ENCODE measurements at regions not wholly inside any gene's neighbourhood (a gene's known extent, or its start where the extent isn't known, plus 50 kb on each side); places are given as distances from the start of the nearest gene placed in this dataset.

DNA sequence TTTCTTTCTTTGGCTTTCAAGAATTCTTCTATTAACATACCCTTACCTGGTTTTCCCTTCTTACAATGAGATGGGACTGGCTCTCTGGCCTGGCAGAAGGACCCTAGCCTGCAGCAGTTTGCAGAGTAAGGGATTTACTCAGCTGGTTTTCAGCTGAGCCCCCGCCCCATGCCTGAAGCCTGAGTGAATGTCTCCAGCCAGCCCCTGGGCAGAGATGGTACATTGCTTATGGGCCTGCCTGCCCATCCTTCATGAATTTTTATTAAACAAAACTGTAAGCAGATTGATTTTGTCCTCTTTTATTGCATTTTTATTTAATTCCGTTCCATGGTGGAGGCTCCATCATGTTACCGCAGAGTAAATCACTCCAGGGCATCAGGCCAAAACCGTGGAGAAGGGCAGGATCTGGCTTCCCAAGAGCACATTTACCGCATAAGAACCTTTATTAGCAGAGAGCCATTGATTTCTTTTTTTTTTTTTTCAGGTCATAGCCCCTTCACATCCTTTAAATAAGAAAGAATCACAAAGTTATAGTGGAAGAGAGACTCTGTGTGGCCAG lies 316.2 kb downstream of the DHX35 start:
- no peak overlapping the region for H3K27ac ChIP-seq

GRCh38 chr20:39277185-39277584 lies 315.0 kb downstream of the DHX35 start:
- WGBS (ENCODE audit: low lambda C conversion rate, missing lambda C conversion rate): 80% methylated on average over 7 of the region's 7 CpGs
- H3K9me2 ChIP-seq (replicated peaks; ENCODE audit: insufficient read depth): no peaks in the 10 kb centered on the region
- TF ChIP-seq EZH2 (IDR thresholded peaks at IDR 0.05; ENCODE audit: borderline replicate concordance) (no peak), CTCF (IDR thresholded peaks at IDR 0.05; ENCODE audit: poor library complexity) (no peak), EZH2phosphoT487 (IDR thresholded peaks at IDR 0.05; ENCODE audit: low read depth, severe bottlenecking, unreplicated experiment) (no peak)
- H3K36me3 ChIP-seq (replicated peaks; ENCODE audit: insufficient read depth, low read depth): no peaks in the 10 kb centered on the region
- H2AFZ ChIP-seq: no peak overlapping the region
- H3K27ac ChIP-seq: no peak overlapping the region
- H4K20me1 ChIP-seq (ENCODE audit: insufficient read depth, poor library complexity, severe bottlenecking): no peaks in the 10 kb centered on the region
- no peaks in the 10 kb centered on the region for H3K79me2 ChIP-seq
- no peak for DNase-seq (ENCODE audit: low spot score)
- no peaks in the 10 kb centered on the region for H3K9me3 ChIP-seq (ENCODE audit: low read depth)
- H3K4me2 ChIP-seq: no peak overlapping the region
- H3K4me1 ChIP-seq (ENCODE audit: insufficient read depth): peaks cover 3% of the 10 kb centered on the region
- H3K4me3 ChIP-seq: no peak overlapping the region
- no peaks in the 10 kb centered on the region for H3K27me3 ChIP-seq

More for the DNA sequence above, 316.2 kb downstream of the DHX35 start:
- DNase-seq (ENCODE audit: low spot score): no peak
- TF ChIP-seq CTCF (IDR thresholded peaks at IDR 0.05; ENCODE audit: poor library complexity): no peak
- no peak for TF ChIP-seq EZH2phosphoT487 (IDR thresholded peaks at IDR 0.05; ENCODE audit: low read depth, severe bottlenecking, unreplicated experiment)
- no peak for TF ChIP-seq EZH2 (IDR thresholded peaks at IDR 0.05; ENCODE audit: borderline replicate concordance)
- Histone ChIP-seq H3K9me2 (replicated peaks; ENCODE audit: insufficient read depth) (no peaks in the 10 kb centered on the region), H2AFZ (no peak overlapping the region), H3K4me2 (no peak overlapping the region), H3K9me3 (ENCODE audit: low read depth) (no peaks in the 10 kb centered on the region), H3K79me2 (no peaks in the 10 kb centered on the region), H3K36me3 (replicated peaks; ENCODE audit: insufficient read depth, low read depth) (no peaks in the 10 kb centered on the region), H3K4me1 (ENCODE audit: insufficient read depth) (no peaks in the 10 kb centered on the region), H4K20me1 (ENCODE audit: insufficient read depth, poor library complexity, severe bottlenecking) (no peaks in the 10 kb centered on the region), H3K27me3 (no peaks in the 10 kb centered on the region), H3K4me3 (no peak overlapping the region)
- WGBS (ENCODE audit: low lambda C conversion rate, missing lambda C conversion rate): 81% methylated on average over 5 of the region's 5 CpGs

- no peaks in the 10 kb centered on the region for H3K9me3 ChIP-seq (ENCODE audit: low read depth)
- H3K27me3 ChIP-seq: no peaks in the 10 kb centered on the region
- peak; percentile 47 for DNase-seq (ENCODE audit: low spot score)
- H3K27ac ChIP-seq: peak overlapping the region; percentile 56
- no peak overlapping the region for H3K4me3 ChIP-seq
- no peaks in the 10 kb centered on the region for H4K20me1 ChIP-seq (ENCODE audit: insufficient read depth, poor library complexity, severe bottlenecking)
- H3K9me2 ChIP-seq (replicated peaks; ENCODE audit: insufficient read depth): no peaks in the 10 kb centered on the region
- no peaks in the 10 kb centered on the region for H3K36me3 ChIP-seq (replicated peaks; ENCODE audit: insufficient read depth, low read depth)
- TF ChIP-seq CTCF (IDR thresholded peaks at IDR 0.05; ENCODE audit: poor library complexity): no peak
- no peak for TF ChIP-seq EZH2 (IDR thresholded peaks at IDR 0.05; ENCODE audit: borderline replicate concordance)
- no peak for TF ChIP-seq EZH2phosphoT487 (IDR thresholded peaks at IDR 0.05; ENCODE audit: low read depth, severe bottlenecking, unreplicated experiment)
- peak overlapping the region; percentile 44 for H3K4me2 ChIP-seq
- no peaks in the 10 kb centered on the region for H3K79me2 ChIP-seq
- H3K4me1 ChIP-seq (ENCODE audit: insufficient read depth): peaks cover 11% of the 10 kb centered on the region
- WGBS (ENCODE audit: low lambda C conversion rate, missing lambda C conversion rate): 27% methylated on average over 10 of the region's 10 CpGs
- H2AFZ ChIP-seq: no peak overlapping the region
Measured at GRCh38 chr20:39270837-39271604, 308.9 kb downstream of the DHX35 start.
